ENCODE measurements at regions not wholly inside any gene's neighbourhood (a gene's known extent, or its start where the extent isn't known, plus 50 kb on each side); places are given as distances from the start of the nearest gene placed in this dataset.

GRCh38 chr12:90038289-90038688 is 329.7 kb upstream of the ATP2B1 start:
- no peaks in the 10 kb centered on the region for H3K4me1 Mint-ChIP-seq
- Histone ChIP-seq H3K79me2 (ENCODE audit: insufficient read depth, low read length) (no peaks in the 10 kb centered on the region), H4K8ac (replicated peaks; ENCODE audit: insufficient read length, low read depth, low read length) (no peak overlapping the region), H2BK15ac (ENCODE audit: low read depth, low read length) (no peak overlapping the region), H4K5ac (ENCODE audit: insufficient read length, low read depth, low read length) (no peak overlapping the region), H3K23me2 (ENCODE audit: insufficient read length, low read depth, low read length, poor library complexity, severe bottlenecking) (no peaks in the 10 kb centered on the region), H2BK20ac (ENCODE audit: low read depth, low read length, poor library complexity, severe bottlenecking) (no peak overlapping the region), H3T11ph (ENCODE audit: low read length) (no peak overlapping the region), H4K20me1 (ENCODE audit: control insufficient read depth, insufficient read depth, insufficient read length) (no peaks in the 10 kb centered on the region), H3K14ac (ENCODE audit: insufficient read depth, low read length) (no peak overlapping the region), H3K27me3 (ENCODE audit: insufficient read depth, low read length) (no peaks in the 10 kb centered on the region), H2BK5ac (ENCODE audit: insufficient read length, low read length) (no peak overlapping the region), H3K9me3 (ENCODE audit: control insufficient read depth, low read depth, low read length) (no peaks in the 10 kb centered on the region), H2AK5ac (ENCODE audit: insufficient read length, low read length) (no peak overlapping the region), H3K9ac (ENCODE audit: extremely low read depth, insufficient read length, low read length) (no peak overlapping the region), H2BK120ac (ENCODE audit: low read depth, low read length, poor library complexity, severe bottlenecking) (no peak overlapping the region), H3K79me1 (ENCODE audit: insufficient read depth, low read depth, low read length, poor library complexity, severe bottlenecking) (no peaks in the 10 kb centered on the region), H3K4me2 (ENCODE audit: insufficient read depth, insufficient read length, low read length) (no peak overlapping the region), H3K18ac (ENCODE audit: insufficient read length, low read depth, low read length) (no peak overlapping the region), H2AFZ (ENCODE audit: low read length) (no peak overlapping the region), H3K4me1 (ENCODE audit: insufficient read depth, low read length) (no peaks in the 10 kb centered on the region), H3K27ac (ENCODE audit: insufficient read length, low read depth, low read length) (no peak overlapping the region), H3K23ac (ENCODE audit: insufficient read length, low read depth, low read length) (no peak overlapping the region), H3K56ac (ENCODE audit: insufficient read length, low read depth, low read length) (no peak overlapping the region), H4K91ac (ENCODE audit: insufficient read length, low read depth, low read length) (no peak overlapping the region), H2BK12ac (ENCODE audit: insufficient read length, low read depth, low read length) (no peak overlapping the region), H3K4ac (ENCODE audit: low read depth, low read length) (no peak overlapping the region)
- no peak overlapping the region for H3K4me3 Mint-ChIP-seq
- H3K36me3 Mint-ChIP-seq (ENCODE audit: insufficient read depth in 1 of 3, low read depth in 3 of 3), result no peaks in the 10 kb centered on the region
- DNase-seq, result no peak
- TF ChIP-seq, protein P1, sequence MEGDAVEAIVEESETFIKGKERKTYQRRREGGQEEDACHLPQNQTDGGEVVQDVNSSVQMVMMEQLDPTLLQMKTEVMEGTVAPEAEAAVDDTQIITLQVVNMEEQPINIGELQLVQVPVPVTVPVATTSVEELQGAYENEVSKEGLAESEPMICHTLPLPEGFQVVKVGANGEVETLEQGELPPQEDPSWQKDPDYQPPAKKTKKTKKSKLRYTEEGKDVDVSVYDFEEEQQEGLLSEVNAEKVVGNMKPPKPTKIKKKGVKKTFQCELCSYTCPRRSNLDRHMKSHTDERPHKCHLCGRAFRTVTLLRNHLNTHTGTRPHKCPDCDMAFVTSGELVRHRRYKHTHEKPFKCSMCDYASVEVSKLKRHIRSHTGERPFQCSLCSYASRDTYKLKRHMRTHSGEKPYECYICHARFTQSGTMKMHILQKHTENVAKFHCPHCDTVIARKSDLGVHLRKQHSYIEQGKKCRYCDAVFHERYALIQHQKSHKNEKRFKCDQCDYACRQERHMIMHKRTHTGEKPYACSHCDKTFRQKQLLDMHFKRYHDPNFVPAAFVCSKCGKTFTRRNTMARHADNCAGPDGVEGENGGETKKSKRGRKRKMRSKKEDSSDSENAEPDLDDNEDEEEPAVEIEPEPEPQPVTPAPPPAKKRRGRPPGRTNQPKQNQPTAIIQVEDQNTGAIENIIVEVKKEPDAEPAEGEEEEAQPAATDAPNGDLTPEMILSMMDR (conservative IDR thresholded peaks at IDR 0.05), result no peak
- no peaks in the 10 kb centered on the region for H3K9me3 Mint-ChIP-seq
- no peak overlapping the region for H3K27ac Mint-ChIP-seq
- H3K27me3 Mint-ChIP-seq (ENCODE audit: low read depth), result no peaks in the 10 kb centered on the region; the same call in 1 of the 2 replicates

Measured in H9 (cell line).